K562 (cell line): ENCODE measurements at regions not wholly inside any gene's neighbourhood (a gene's known extent, or its start where the extent isn't known, plus 50 kb on each side); places are given as distances from the start of the nearest gene placed in this dataset.

Experiments used
- ATAC-seq: fragments of 200-7000 bp; cut with Tn5 transposase; 3 replicates; pipeline ENCODE4 v1.9.1; 2020; ENCODE audit warnings: moderate library complexity
- BruUV-seq: library from RNA; stranded (reverse); fragments of 400-500 nt; replicated peaks from 2 replicates; lab custom pipeline; 2021; lab: Mats Ljungman, UMichigan
- CTCF ChIA-PET: fragments of 300-600 bp; formaldehyde crosslinking; extraction: SDS; loops from one replicate; lab custom pipeline; 2021; ENCODE audit warnings: low intra/inter-chr PET ratio; lab: Yijun Ruan, JAX
- POLR2A ChIA-PET: fragments of 300-600, 350-650 bp; sonication (Branson Sonifier 250); formaldehyde crosslinking; extraction: SDS; loops from one replicate; lab custom pipeline; 2021; ENCODE audit warnings: antibody characterized with exemption, inconsistent platforms; lab: Yijun Ruan, JAX
- DNase-seq, 4 experiments: peaks; one replicate each; pipeline versions ENCODE4 v3.0.0 to v3.0.0-alpha.2; 2011 to 2018; ENCODE audit warnings: low spot score in 3 of 4, mixed read lengths in 3 of 4; ENCODE audit errors: extremely low read depth in 1 of 4
- FAIRE-seq: peaks from 2 replicates; lab custom pipeline; 2011; peaks lifted over from hg19 to GRCh38; lab: Jason Lieb, UNC
- H2AFZ ChIP-seq: 2 replicates; pipeline ENCODE4 v1.6.0; 2011; ENCODE audit warnings: low read depth, low read length, control low read depth, inconsistent platforms
- H3K27ac ChIP-seq: fragments of 200-600 bp; 3 replicates; pipeline ENCODE4 v1.8.0; 2011; ENCODE audit warnings: low read depth, mild to moderate bottlenecking, control low read depth, inconsistent platforms, low read length, moderate library complexity, mixed read lengths; ENCODE audit errors: extremely low read depth
- H3K27me3 ChIP-seq, 2 experiments: fragments of 300-600 bp in 1 of 2; 2 replicates in 1 of 2; 3 replicates in 1 of 2; pipeline versions ENCODE4 v1.6.0 to v1.8.0; 2011; ENCODE audit warnings: inconsistent platforms in 2 of 2, low read length in 2 of 2, mild to moderate bottlenecking in 1 of 2, mixed read lengths in 1 of 2, moderate library complexity in 1 of 2; ENCODE audit not compliant: control insufficient read depth in 2 of 2, insufficient read depth in 2 of 2
- H3K36me3 ChIP-seq: fragments of 300-600 bp; 3 replicates; pipeline ENCODE4 v1.8.0; 2011; ENCODE audit warnings: mild to moderate bottlenecking, low read length, inconsistent platforms; ENCODE audit not compliant: control insufficient read depth, insufficient read depth
- H3K4me1 ChIP-seq, 2 experiments: fragments of 200-600 bp in 1 of 2; replicated peaks in 1 of 2; 2 replicates in 1 of 2; 3 replicates in 1 of 2; pipeline versions ENCODE4 v1.5.1 to v1.8.0; 2011; ENCODE audit warnings: inconsistent platforms in 2 of 2, low read length in 2 of 2, mild to moderate bottlenecking in 1 of 2, mixed read lengths in 1 of 2, moderate library complexity in 1 of 2; ENCODE audit not compliant: control insufficient read depth in 2 of 2, insufficient read depth in 2 of 2
- H3K4me2 ChIP-seq: 2 replicates; pipeline ENCODE4 v1.6.1; 2011; ENCODE audit warnings: low read length, control low read depth, inconsistent platforms, mixed read lengths; ENCODE audit not compliant: insufficient read depth
- H3K4me3 ChIP-seq: fragments of 200-600 bp; sonication (generic), shearing (Covaris generic); 2 replicates; pipeline ENCODE4 v1.5.1; 2016; ENCODE audit warnings: control low read depth, inconsistent platforms
- H3K79me2 ChIP-seq: fragments of 200-600 bp; 3 replicates; pipeline ENCODE4 v1.8.0; 2011; ENCODE audit warnings: low read length, inconsistent platforms; ENCODE audit not compliant: control insufficient read depth, insufficient read depth
- H3K9ac ChIP-seq, 2 experiments: 2 replicates each; pipeline versions ENCODE4 v1.6.0 to v1.6.1; 2011; ENCODE audit warnings: low read depth in 2 of 2, low read length in 2 of 2, control low read depth in 1 of 2, inconsistent platforms in 1 of 2, mild to moderate bottlenecking in 1 of 2, mixed read lengths in 1 of 2; ENCODE audit not compliant: insufficient read depth in 1 of 2
- H3K9me1 ChIP-seq: one replicate; pipeline ENCODE4 v1.6.0; 2011; ENCODE audit warnings: inconsistent platforms, mild to moderate bottlenecking, low read length, moderate library complexity; ENCODE audit not compliant: control insufficient read depth, insufficient read depth
- H3K9me3 ChIP-seq: replicated peaks from 2 replicates; pipeline ENCODE4 v1.5.1; 2011; ENCODE audit warnings: low read depth, low read length, inconsistent platforms; ENCODE audit not compliant: control insufficient read depth, insufficient read depth
- H4K20me1 ChIP-seq: replicated peaks from 2 replicates; pipeline ENCODE4 v1.6.1; 2011; ENCODE audit warnings: low read length, inconsistent platforms, mixed read lengths; ENCODE audit not compliant: control insufficient read depth, insufficient read depth
- ARNT ChIP-seq, 2 experiments: fragments of 450-650 bp; IDR thresholded peaks; 2 replicates each; pipeline ENCODE4 v1.6.1; 2016; ENCODE audit warnings: mild to moderate bottlenecking in 1 of 2
- BRD4 ChIP-seq: fragments of 200-600 bp; sonication (generic); IDR thresholded peaks from 2 replicates; pipeline ENCODE4 v1.6.1; 2017; ENCODE audit warnings: inconsistent platforms
- CREB1 ChIP-seq, 2 experiments: sonication (generic) in 1 of 2; formaldehyde crosslinking in 1 of 2; IDR thresholded peaks; 2 replicates each; pipeline versions ENCODE4 v1.6.1 to v1.8.0; 2012 to 2022; ENCODE audit warnings: inconsistent platforms in 1 of 2, mild to moderate bottlenecking in 1 of 2, missing genetic modification reagents in 1 of 2, moderate library complexity in 1 of 2
- JUN ChIP-seq, 2 experiments: sonication (generic) in 1 of 2; formaldehyde crosslinking in 1 of 2; IDR thresholded peaks; 2 replicates each; pipeline versions ENCODE4 v1.6.1 to v1.8.0; 2012 to 2022; ENCODE audit warnings: borderline replicate concordance in 2 of 2, mild to moderate bottlenecking in 2 of 2, improper control_type of control experiment in 1 of 2, low read depth in 1 of 2, low read length in 1 of 2, missing genetic modification reagents in 1 of 2
- LCOR ChIP-seq: sonication (generic); formaldehyde crosslinking; IDR thresholded peaks from 2 replicates; pipeline ENCODE4 v1.8.0; 2022; ENCODE audit warnings: mild to moderate bottlenecking, missing genetic modification reagents
- PKNOX1 ChIP-seq: fragments of 450-650 bp; IDR thresholded peaks from 2 replicates; pipeline ENCODE4 v1.6.1; 2016
- TFE3 ChIP-seq: fragments of 450-650 bp; formaldehyde crosslinking; IDR thresholded peaks from 2 replicates; pipeline ENCODE4 v1.4.0; 2020; ENCODE audit warnings: mild to moderate bottlenecking, mixed read lengths
- U2AF1 ChIP-seq: fragments of 200-400 bp; formaldehyde crosslinking; optimal IDR thresholded peaks from 2 replicates; pipeline ENCODE3; 2017; ENCODE audit warnings: mild to moderate bottlenecking, low read depth, low read length, moderate library complexity
- U2AF2 ChIP-seq: fragments of 200-400 bp; formaldehyde crosslinking; optimal IDR thresholded peaks from 2 replicates; pipeline ENCODE3; 2017; ENCODE audit warnings: low read depth, mild to moderate bottlenecking, low read length
- ZNF12 ChIP-seq: sonication (generic); formaldehyde crosslinking; IDR thresholded peaks from 2 replicates; pipeline ENCODE4 v1.4.0; 2020; ENCODE audit warnings: mild to moderate bottlenecking, missing genetic modification reagents
- ZNF217 ChIP-seq: sonication (generic); formaldehyde crosslinking; IDR thresholded peaks from 2 replicates; pipeline ENCODE4 v1.8.0; 2022; ENCODE audit warnings: mild to moderate bottlenecking, missing genetic modification reagents
- ZNF407 ChIP-seq: fragments of 450-650 bp; IDR thresholded peaks from 2 replicates; pipeline ENCODE4 v1.6.1; 2016; ENCODE audit warnings: low read depth
- ZNF445 ChIP-seq: fragments of 250-450 bp; sonication (Bioruptor Pico); IDR thresholded peaks from 2 replicates; pipeline ENCODE4 v1.4.0; 2020; ENCODE audit warnings: low read depth, mild to moderate bottlenecking, moderate library complexity
- WGBS: fragments of 100-300 bp; shearing (Covaris generic); methylation state at CpG from one replicate; pipeline ENCODE4 v1.1.6; 2016; ENCODE audit warnings: low coverage, mixed read lengths; ENCODE audit not compliant: insufficient coverage; ENCODE audit errors: missing lambda C conversion rate; 5-methylcytosine and 5-hydroxymethylcytosine counted together
- in situ Hi-C: fragments of 300-500 bp; cut with MboI; formaldehyde crosslinking; loops from 4 replicates; pipeline ENCODE4 v1.15.0; 2018; ENCODE audit warnings: inconsistent platforms, mixed read lengths
- intact Hi-C: fragments of 100-400 bp; cut with micrococcal nuclease; formaldehyde crosslinking; loops from 2 replicates; pipeline ENCODE4 v1.14.2; 2022

GRCh38 chr5:107058235-107058634 lies 612.5 kb downstream of the EFNA5 start:
- DNase-seq: no peak
- intact Hi-C loops: no loop called here
- H3K36me3 ChIP-seq: no peaks in the 10 kb centered on the region
- 0% methylated on average over 1 of the region's 1 CpG for WGBS
- FAIRE-seq: no peak
- H3K79me2 ChIP-seq: no peaks in the 10 kb centered on the region
- H3K9ac ChIP-seq: no peak overlapping the region
- 0 out of 2 replicates have a peak, but pooled peaks cover 2% of the 10 kb centered on the region for H3K9me3 ChIP-seq
- H3K4me2 ChIP-seq: no peak overlapping the region
- ChIA-PET POLR2A (no interaction called here), CTCF (no interaction called here)
- no TSS peak for BruUV-seq
- no peaks in the 10 kb centered on the region for H3K4me1 ChIP-seq
- ATAC-seq: no peak
- in situ Hi-C loops: no loop called here
- no peaks in the 10 kb centered on the region for H3K9me1 ChIP-seq
- H2AFZ ChIP-seq: no peak overlapping the region
- no peaks in the 10 kb centered on the region for H4K20me1 ChIP-seq
- H3K27ac ChIP-seq: no peak overlapping the region
- no peaks in the 10 kb centered on the region for H3K27me3 ChIP-seq
- H3K4me3 ChIP-seq: no peak overlapping the region
- TF ChIP-seq PKNOX1 (no peak), TFE3 (CRISPR knock-in tag) (no peak), JUN (IDR thresholded peaks at IDR 0.05; ENCODE audit: borderline replicate concordance, low read depth, low read length) (no peak), JUN (CRISPR knock-in tag; IDR thresholded peaks at IDR 0.05; ENCODE audit: borderline replicate concordance) (no peak), ZNF217 (CRISPR knock-in tag) (no peak), ZNF12 (no peak), CREB1 (IDR thresholded peaks at IDR 0.05) (no peak), CREB1 (CRISPR knock-in tag; IDR thresholded peaks at IDR 0.05) (no peak), ARNT (IDR thresholded peaks at IDR 0.05) (no peak), U2AF1 (no peak), ZNF445 (no peak), U2AF2 (no peak), LCOR (CRISPR knock-in tag) (no peak), ZNF407 (no peak), BRD4 (no peak)
